ENCODE measurements at regions not wholly inside any gene's neighbourhood (a gene's known extent, or its start where the extent isn't known, plus 50 kb on each side); places are given as distances from the start of the nearest gene placed in this dataset.

GRCh38 chr1:193988885-193989284 is 802.5 kb upstream of the B3GALT2 start:
- peaks cover 11 to 59% (median 23%) of the 10 kb centered on the region in 6 donors for H3K9me3 Mint-ChIP-seq
- DNase-seq = no peak
- no peak overlapping the region for H3K4me3 Mint-ChIP-seq

DNA sequence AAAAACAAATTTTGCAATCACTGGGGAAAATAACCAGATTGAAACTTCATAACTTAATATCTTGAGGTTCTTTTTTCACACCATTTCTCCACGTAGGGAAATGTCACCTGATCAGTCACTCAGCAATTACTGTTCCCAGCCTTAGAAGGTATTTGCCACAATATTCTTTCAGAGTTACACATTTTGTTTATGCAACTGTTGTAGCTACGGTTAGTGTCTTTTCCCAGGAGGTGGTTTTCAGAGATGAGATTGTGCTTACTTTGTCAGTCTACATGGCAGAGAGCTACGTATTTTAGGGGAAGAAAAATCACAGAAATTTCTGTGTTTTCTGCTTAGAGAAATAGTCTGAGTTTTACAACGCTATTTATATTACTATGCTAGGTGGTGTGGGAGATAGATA is 792.8 kb upstream of the B3GALT2 start:
- H3K4me3 Mint-ChIP-seq = no peak overlapping the region

More at GRCh38 chr1:193988885-193989284, 802.5 kb upstream of the B3GALT2 start:
- no peaks in the 10 kb centered on the region for H3K4me1 Mint-ChIP-seq
- H3K27ac Mint-ChIP-seq = no peak overlapping the region
- H3K36me3 Mint-ChIP-seq = peaks cover 0 to 3% (median 0%) of the 10 kb centered on the region in 3 donors
- H3K27me3 Mint-ChIP-seq (ENCODE audit: low read depth in 3 of 3) = peaks cover 0 to 2% (median 0%) of the 10 kb centered on the region in 3 donors

DNA sequence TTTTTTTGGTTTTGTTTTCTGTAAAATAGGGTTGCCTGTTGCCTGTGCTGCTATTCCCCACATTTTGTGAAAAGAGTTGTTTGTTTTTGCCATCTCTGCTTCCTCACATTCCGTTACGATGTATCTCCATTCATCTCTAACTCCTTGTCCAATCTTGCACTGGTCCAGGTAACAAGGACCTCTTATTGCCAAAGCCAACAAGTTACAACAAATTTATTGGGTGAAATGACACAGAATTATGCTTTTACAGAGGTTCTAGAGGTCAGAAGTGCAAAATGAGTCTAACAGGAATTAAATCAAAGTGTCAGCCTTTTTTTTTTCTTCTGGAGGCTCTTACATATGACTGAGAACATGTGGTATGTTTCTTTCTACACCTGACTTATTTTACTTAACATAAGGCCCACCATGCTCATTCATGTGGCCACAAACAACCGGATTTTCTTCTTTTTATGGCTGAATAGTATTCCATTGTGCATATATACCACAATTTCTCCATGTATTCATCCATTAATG is 787.9 kb upstream of the B3GALT2 start:
- no peak overlapping the region for H3K27ac Mint-ChIP-seq
- no peak overlapping the region for H3K4me3 Mint-ChIP-seq
- H3K9me3 Mint-ChIP-seq = peaks cover 0 to 11% (median 2%) of the 10 kb centered on the region in 6 donors
- no peaks in the 10 kb centered on the region for H3K4me1 Mint-ChIP-seq
- H3K27me3 Mint-ChIP-seq (ENCODE audit: low read depth in 3 of 3) = peaks cover 0 to 2% (median 0%) of the 10 kb centered on the region in 3 donors
- no peak for DNase-seq
- no peaks in the 10 kb centered on the region for H3K36me3 Mint-ChIP-seq

More for the DNA sequence above, 792.8 kb upstream of the B3GALT2 start:
- no peaks in the 10 kb centered on the region for H3K4me1 Mint-ChIP-seq
- no peak for DNase-seq
- no peaks in the 10 kb centered on the region for H3K36me3 Mint-ChIP-seq
- peaks cover 0 to 11% (median 0%) of the 10 kb centered on the region in 6 donors for H3K9me3 Mint-ChIP-seq
- no peaks in the 10 kb centered on the region for H3K27me3 Mint-ChIP-seq (ENCODE audit: low read depth in 3 of 3)
- no peak overlapping the region for H3K27ac Mint-ChIP-seq

- no peak overlapping the region for H3K27ac Mint-ChIP-seq
- peaks cover 0 to 2% (median 0%) of the 10 kb centered on the region in 3 donors for H3K27me3 Mint-ChIP-seq (ENCODE audit: low read depth in 3 of 3)
- H3K4me1 Mint-ChIP-seq = no peaks in the 10 kb centered on the region
- DNase-seq = no peak
- no peaks in the 10 kb centered on the region for H3K36me3 Mint-ChIP-seq
- peaks cover 0 to 11% (median under 1%) of the 10 kb centered on the region in 6 donors for H3K9me3 Mint-ChIP-seq
- no peak overlapping the region for H3K4me3 Mint-ChIP-seq
These were observed 787.0 kb upstream of the B3GALT2 start for GRCh38 chr1:193973428-193973827.

GRCh38 chr1:193971595-193971994 is 785.2 kb upstream of the B3GALT2 start:
- no peak overlapping the region for H3K27ac Mint-ChIP-seq
- peaks cover 0 to 13% (median 2%) of the 10 kb centered on the region in 6 donors for H3K9me3 Mint-ChIP-seq
- no peak for DNase-seq
- H3K27me3 Mint-ChIP-seq (ENCODE audit: low read depth in 3 of 3) = peaks cover 0 to 2% (median 0%) of the 10 kb centered on the region in 3 donors
- H3K4me3 Mint-ChIP-seq = no peak overlapping the region
- H3K4me1 Mint-ChIP-seq = no peaks in the 10 kb centered on the region
- no peaks in the 10 kb centered on the region for H3K36me3 Mint-ChIP-seq

- Mint-ChIP-seq H3K9me3 (peaks cover 0 to 11% (median 3%) of the 10 kb centered on the region in 6 donors), H3K4me1 (no peaks in the 10 kb centered on the region), H3K4me3 (no peak overlapping the region), H3K27me3 (ENCODE audit: low read depth in 3 of 3) (peaks cover 0 to 3% (median 0%) of the 10 kb centered on the region in 3 donors), H3K27ac (no peak overlapping the region), H3K36me3 (no peaks in the 10 kb centered on the region)
- no peak for DNase-seq
These were observed 774.1 kb upstream of the B3GALT2 start for GRCh38 chr1:193960499-193960898.

DNA sequence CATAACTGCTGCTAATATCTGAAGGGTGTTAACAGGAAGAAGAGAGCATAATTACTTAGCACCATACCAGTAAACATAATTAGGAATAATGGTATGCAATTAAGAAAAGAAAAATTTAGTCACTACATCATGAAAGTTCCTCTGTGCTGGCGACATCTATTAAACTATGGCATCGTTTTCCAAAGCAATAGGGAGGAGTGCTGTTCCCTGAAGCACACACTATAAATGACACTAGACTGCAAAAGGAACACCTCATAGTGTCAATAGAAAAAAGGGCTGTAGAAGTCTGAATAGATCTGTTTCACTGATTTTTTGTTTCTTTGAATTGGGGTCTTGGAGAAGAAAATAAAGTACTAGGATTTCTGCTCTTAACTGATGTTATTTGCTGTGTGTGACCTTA is 773.6 kb upstream of the B3GALT2 start:
- Mint-ChIP-seq H3K27me3 (ENCODE audit: low read depth in 3 of 3) (peaks cover 0 to 2% (median 0%) of the 10 kb centered on the region in 3 donors), H3K27ac (no peak overlapping the region)

GRCh38 chr1:193957556-193958095 is 771.2 kb upstream of the B3GALT2 start:
- Mint-ChIP-seq H3K9me3 (peaks cover 0 to 10% (median 2%) of the 10 kb centered on the region in 6 donors), H3K27ac (no peak overlapping the region), H3K36me3 (no peaks in the 10 kb centered on the region), H3K4me1 (no peaks in the 10 kb centered on the region), H3K27me3 (ENCODE audit: low read depth in 3 of 3) (peaks cover 0 to 2% (median 0%) of the 10 kb centered on the region in 3 donors), H3K4me3 (no peak overlapping the region)
- DNase-seq = no peak

More for the DNA sequence above, 773.6 kb upstream of the B3GALT2 start:
- H3K4me3 Mint-ChIP-seq = no peak overlapping the region
- H3K4me1 Mint-ChIP-seq = no peaks in the 10 kb centered on the region
- H3K36me3 Mint-ChIP-seq = no peaks in the 10 kb centered on the region
- peaks cover 0 to 11% (median 3%) of the 10 kb centered on the region in 6 donors for H3K9me3 Mint-ChIP-seq
- no peak for DNase-seq

DNA sequence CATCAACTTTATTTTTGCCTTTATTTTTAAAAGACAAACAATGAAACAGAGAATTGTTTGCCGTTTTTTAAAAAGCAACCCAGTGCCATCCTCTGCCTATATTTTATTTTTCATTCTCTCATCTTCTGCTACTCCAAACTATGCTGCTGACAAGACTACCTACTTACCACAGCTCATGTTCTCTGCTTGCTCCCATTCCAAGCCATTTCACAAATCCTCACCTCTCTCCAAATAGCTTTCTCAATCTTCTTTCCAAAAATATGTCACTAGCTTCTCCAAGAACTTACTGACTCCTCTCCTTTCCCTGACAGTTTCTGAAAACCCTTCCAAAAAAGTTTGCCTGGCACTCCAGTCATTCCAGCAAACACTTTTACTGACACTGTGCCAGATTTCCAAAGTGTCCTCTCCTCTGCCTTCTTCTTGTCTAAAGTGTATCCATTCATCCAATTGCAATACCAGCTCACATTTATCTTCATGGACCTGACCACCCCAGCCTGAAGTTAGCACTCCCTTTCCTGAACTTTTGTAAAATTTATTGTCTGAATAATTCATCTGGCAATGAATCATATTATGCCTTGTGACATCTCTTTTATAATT is 766.5 kb upstream of the B3GALT2 start:
- Mint-ChIP-seq H3K27ac (no peak overlapping the region), H3K27me3 (ENCODE audit: low read depth in 3 of 3) (peaks cover 0 to 2% (median 0%) of the 10 kb centered on the region in 3 donors), H3K9me3 (peaks cover 0 to 7% (median 2%) of the 10 kb centered on the region in 6 donors), H3K4me3 (no peak overlapping the region), H3K4me1 (no peaks in the 10 kb centered on the region), H3K36me3 (no peaks in the 10 kb centered on the region)
- DNase-seq = no peak

DNA sequence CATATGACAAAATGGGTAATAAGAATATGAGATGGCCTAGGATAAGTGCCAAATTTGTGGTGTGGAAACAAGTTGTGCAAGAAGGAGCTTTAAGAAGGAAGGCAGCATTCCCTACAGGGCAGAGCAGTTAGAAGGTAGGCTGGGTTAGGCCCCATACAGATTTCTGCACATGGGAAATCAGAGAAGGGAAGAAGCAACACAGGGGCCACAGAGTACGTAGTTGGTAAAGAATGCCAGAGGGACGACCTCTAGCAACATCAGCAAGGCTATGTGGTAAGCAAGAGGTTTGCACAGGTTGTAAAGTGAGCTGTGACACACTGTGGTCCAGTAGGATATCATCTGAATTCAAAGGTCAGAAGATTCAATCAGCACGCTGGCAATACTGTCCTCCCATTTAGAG is 765.6 kb upstream of the B3GALT2 start:
- peaks cover 0 to 2% (median 0%) of the 10 kb centered on the region in 3 donors for H3K27me3 Mint-ChIP-seq (ENCODE audit: low read depth in 3 of 3)
- H3K9me3 Mint-ChIP-seq = peaks cover 0 to 4% (median 0%) of the 10 kb centered on the region in 6 donors
- no peak overlapping the region for H3K27ac Mint-ChIP-seq
- no peaks in the 10 kb centered on the region for H3K36me3 Mint-ChIP-seq
- no peaks in the 10 kb centered on the region for H3K4me1 Mint-ChIP-seq
- DNase-seq = no peak
- no peak overlapping the region for H3K4me3 Mint-ChIP-seq

DNA sequence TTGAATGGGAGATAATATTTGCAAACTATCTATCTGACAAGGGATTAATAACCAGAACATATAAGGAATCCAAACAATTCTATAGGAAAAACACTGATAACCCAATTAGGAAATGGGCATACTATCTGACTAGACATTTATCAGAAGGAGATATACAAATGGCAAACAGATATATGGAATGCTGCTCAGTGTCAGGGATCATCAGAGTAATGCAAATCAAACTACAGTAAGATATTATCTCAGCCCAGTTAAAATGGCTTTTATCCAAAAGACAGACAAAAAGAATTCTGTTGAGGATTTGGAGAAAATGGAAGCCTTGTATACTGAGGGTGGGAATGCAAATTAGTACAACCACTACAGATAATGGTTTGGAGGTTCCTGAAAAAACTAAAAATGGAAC is 758.0 kb upstream of the B3GALT2 start:
- peaks cover 2 to 12% (median 7%) of the 10 kb centered on the region in 6 donors for H3K9me3 Mint-ChIP-seq
- no peaks in the 10 kb centered on the region for H3K36me3 Mint-ChIP-seq
- no peak overlapping the region for H3K27ac Mint-ChIP-seq
- DNase-seq = no peak
- H3K4me3 Mint-ChIP-seq = no peak overlapping the region
- no peaks in the 10 kb centered on the region for H3K4me1 Mint-ChIP-seq
- H3K27me3 Mint-ChIP-seq (ENCODE audit: low read depth in 3 of 3) = peaks cover 2 to 4% (median 4%) of the 10 kb centered on the region in 3 donors

- Mint-ChIP-seq H3K9me3 (peaks cover 0 to 11% (median 6%) of the 10 kb centered on the region in 6 donors), H3K36me3 (no peaks in the 10 kb centered on the region), H3K27ac (no peak overlapping the region), H3K4me1 (no peaks in the 10 kb centered on the region), H3K27me3 (ENCODE audit: low read depth in 3 of 3) (peaks cover 2 to 4% (median 4%) of the 10 kb centered on the region in 3 donors), H3K4me3 (no peak overlapping the region)
- DNase-seq = no peak
These were observed 753.8 kb upstream of the B3GALT2 start for GRCh38 chr1:193940176-193940575.

- no peaks in the 10 kb centered on the region for H3K36me3 Mint-ChIP-seq
- no peaks in the 10 kb centered on the region for H3K4me1 Mint-ChIP-seq
- DNase-seq = no peak
- H3K4me3 Mint-ChIP-seq = no peak overlapping the region
- H3K9me3 Mint-ChIP-seq = peaks cover 0 to 9% (median 4%) of the 10 kb centered on the region in 6 donors
- no peak overlapping the region for H3K27ac Mint-ChIP-seq
- peaks cover 2 to 4% (median 4%) of the 10 kb centered on the region in 3 donors for H3K27me3 Mint-ChIP-seq (ENCODE audit: low read depth in 3 of 3)
These were observed 753.2 kb upstream of the B3GALT2 start for GRCh38 chr1:193939585-193939984.

GRCh38 chr1:193937308-193937707 is 750.9 kb upstream of the B3GALT2 start:
- Mint-ChIP-seq H3K4me3 (no peak overlapping the region), H3K27me3 (ENCODE audit: low read depth in 3 of 3) (peaks cover 0 to 4% (median 0%) of the 10 kb centered on the region in 3 donors), H3K9me3 (peaks cover 0 to 9% (median 2%) of the 10 kb centered on the region in 6 donors)

More at GRCh38 chr1:193937308-193937707, 750.9 kb upstream of the B3GALT2 start:
- no peaks in the 10 kb centered on the region for H3K4me1 Mint-ChIP-seq
- no peak overlapping the region for H3K27ac Mint-ChIP-seq
- no peaks in the 10 kb centered on the region for H3K36me3 Mint-ChIP-seq
- DNase-seq = no peak
